ENCODE measurements at regions not wholly inside any gene's neighbourhood (a gene's known extent, or its start where the extent isn't known, plus 50 kb on each side); places are given as distances from the start of the nearest gene placed in this dataset.
A peak's percentile ranks its signal among the peaks of the same experiment; 100 is the strongest.

DNA sequence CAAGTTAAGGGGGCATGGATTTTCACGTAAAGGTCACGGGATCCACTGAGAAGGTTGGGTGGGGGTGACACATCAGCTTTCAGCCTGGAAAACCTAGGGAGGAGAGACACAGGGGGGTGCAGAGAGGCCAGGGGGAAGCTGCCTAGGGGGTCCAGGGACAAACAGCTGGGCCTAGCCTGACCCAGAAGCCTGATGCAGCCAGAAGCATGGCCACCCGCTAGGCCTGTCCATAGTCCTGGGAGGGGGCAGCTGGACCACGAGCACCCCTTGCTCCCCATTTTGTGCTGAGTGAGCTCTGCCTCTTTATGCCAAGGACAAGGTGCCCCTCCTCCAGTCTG lies 322.7 kb upstream of the RTL1 start:
- no peak overlapping the region for H3K27ac ChIP-seq
- TF ChIP-seq, protein P1, sequence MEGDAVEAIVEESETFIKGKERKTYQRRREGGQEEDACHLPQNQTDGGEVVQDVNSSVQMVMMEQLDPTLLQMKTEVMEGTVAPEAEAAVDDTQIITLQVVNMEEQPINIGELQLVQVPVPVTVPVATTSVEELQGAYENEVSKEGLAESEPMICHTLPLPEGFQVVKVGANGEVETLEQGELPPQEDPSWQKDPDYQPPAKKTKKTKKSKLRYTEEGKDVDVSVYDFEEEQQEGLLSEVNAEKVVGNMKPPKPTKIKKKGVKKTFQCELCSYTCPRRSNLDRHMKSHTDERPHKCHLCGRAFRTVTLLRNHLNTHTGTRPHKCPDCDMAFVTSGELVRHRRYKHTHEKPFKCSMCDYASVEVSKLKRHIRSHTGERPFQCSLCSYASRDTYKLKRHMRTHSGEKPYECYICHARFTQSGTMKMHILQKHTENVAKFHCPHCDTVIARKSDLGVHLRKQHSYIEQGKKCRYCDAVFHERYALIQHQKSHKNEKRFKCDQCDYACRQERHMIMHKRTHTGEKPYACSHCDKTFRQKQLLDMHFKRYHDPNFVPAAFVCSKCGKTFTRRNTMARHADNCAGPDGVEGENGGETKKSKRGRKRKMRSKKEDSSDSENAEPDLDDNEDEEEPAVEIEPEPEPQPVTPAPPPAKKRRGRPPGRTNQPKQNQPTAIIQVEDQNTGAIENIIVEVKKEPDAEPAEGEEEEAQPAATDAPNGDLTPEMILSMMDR (IDR thresholded peaks at IDR 0.05) = no peak
- H3K4me1 ChIP-seq = no peaks in the 10 kb centered on the region
- H3K27me3 ChIP-seq = peaks cover 0 to 17% (median 4%) of the 10 kb centered on the region in 7 donors
- intact Hi-C loops (cut with DNase I) = no loop called here
- H3K36me3 ChIP-seq = no peaks in the 10 kb centered on the region
- H3K4me3 ChIP-seq = no peak overlapping the region
- DNase-seq (no peak), ATAC-seq (no peak)
- 87 to 93% methylated on average over 4 of the region's 4 CpGs for WGBS, 2 donors
- peaks cover 0 to 5% (median 0%) of the 10 kb centered on the region in 11 donors for H3K9me3 ChIP-seq

GRCh38 chr14:101226603-101227425 lies 323.3 kb upstream of the RTL1 start:
- TF ChIP-seq, protein P1 (IDR thresholded peaks at IDR 0.05) = no peak
- DNase-seq = no peak
- intact Hi-C loops (cut with DNase I) = no loop called here
- H3K27me3 ChIP-seq = peaks cover 0 to 17% (median 4%) of the 10 kb centered on the region in 7 donors
- ATAC-seq = peak in 2 of 8 donors; percentile 6 to 16
- no peaks in the 10 kb centered on the region for H3K4me1 ChIP-seq
- H3K4me3 ChIP-seq = no peak overlapping the region
- H3K36me3 ChIP-seq = no peaks in the 10 kb centered on the region
- H3K27ac ChIP-seq = no peak overlapping the region
- no peaks in the 10 kb centered on the region for H3K9me3 ChIP-seq
- WGBS, 2 donors = 89 to 91% methylated on average over 27 of the region's 27 CpGs

DNA sequence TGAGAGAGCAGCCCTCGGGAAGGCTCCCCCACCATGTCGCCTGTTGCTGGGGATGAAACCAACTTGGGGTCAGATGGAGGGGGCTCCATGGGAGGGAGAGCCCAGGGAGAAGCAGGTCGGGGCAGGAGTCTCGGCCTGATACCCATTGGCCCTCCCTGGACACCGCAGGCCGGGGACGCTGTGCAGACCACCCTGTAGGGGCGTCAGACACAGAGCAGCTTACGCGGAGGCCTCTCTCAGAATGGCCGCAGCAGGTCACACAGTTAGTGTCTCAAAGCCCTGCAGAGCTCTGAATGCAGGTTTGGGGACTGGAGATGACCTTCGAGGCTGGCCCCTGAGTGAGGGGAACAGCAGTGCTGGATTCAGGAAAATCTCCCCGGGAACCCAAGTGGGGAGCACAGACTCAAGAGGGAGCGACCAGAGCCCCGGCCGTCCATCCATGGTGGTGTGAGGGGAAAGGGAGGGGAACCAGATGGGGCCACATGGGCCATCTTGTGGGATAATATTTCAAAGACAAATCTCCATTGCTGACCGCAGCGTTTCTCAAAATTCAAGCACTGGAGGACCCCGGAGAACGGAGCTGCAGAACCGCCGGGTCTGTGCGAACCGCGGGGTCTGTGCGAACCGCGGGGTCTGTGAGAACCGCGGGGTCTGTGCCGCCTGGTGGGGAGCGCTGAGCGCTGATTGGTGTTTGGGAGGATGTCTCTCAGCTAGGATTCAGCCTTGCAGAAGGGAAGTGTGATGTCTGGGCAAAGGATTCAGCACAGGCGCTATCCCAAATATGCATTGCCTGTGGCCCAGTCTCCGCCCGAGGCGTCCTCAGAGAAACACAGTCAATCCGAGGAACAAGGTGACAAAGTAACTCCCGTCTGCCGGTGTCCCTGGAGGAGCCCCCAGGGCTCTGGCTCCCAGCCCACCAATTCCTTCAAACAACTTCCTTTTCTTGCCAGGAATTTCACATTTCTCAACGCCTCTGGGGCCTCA lies 324.4 kb upstream of the RTL1 start:
- peak in 1 of 8 donors; percentile 9 for ATAC-seq
- no peak for DNase-seq
- no peak overlapping the region for H3K4me3 ChIP-seq
- H3K27ac ChIP-seq = no peak overlapping the region
- no peaks in the 10 kb centered on the region for H3K9me3 ChIP-seq
- H3K27me3 ChIP-seq = peaks cover 0 to 10% (median 4%) of the 10 kb centered on the region in 7 donors
- 88 to 90% methylated on average over 41 of the region's 41 CpGs for whole genome bisulfite sequencing, 2 donors
- no peaks in the 10 kb centered on the region for H3K4me1 ChIP-seq
- H3K36me3 ChIP-seq = no peaks in the 10 kb centered on the region
- TF ChIP-seq, protein P1 (IDR thresholded peaks at IDR 0.05) = no peak
- intact Hi-C loops (cut with DNase I) = no loop called here

- peaks cover 0 to 12% (median 0%) of the 10 kb centered on the region in 7 donors for H3K27me3 ChIP-seq
- ATAC-seq (no peak), DNase-seq (no peak)
- H3K4me3 ChIP-seq = peak overlapping the region in 1 of 10 donors; percentile 20
- no peaks in the 10 kb centered on the region for H3K36me3 ChIP-seq
- H3K9me3 ChIP-seq = no peaks in the 10 kb centered on the region
- intact Hi-C loops (cut with DNase I) = no loop called here
- TF ChIP-seq, protein P1 (IDR thresholded peaks at IDR 0.05) = no peak
- 83 to 84% methylated on average over 17 of the region's 17 CpGs for WGBS, 2 donors
- H3K4me1 ChIP-seq = no peaks in the 10 kb centered on the region
- H3K27ac ChIP-seq = no peak overlapping the region
These were observed 325.5 kb upstream of the RTL1 start for GRCh38 chr14:101228949-101229541.
